ENCODE measurements at regions not wholly inside any gene's neighbourhood (a gene's known extent, or its start where the extent isn't known, plus 50 kb on each side); places are given as distances from the start of the nearest gene placed in this dataset.

- Histone ChIP-seq H3K36me3 (no peaks in the 10 kb centered on the region), H3K27ac (no peak overlapping the region), H3K9me3 (no peaks in the 10 kb centered on the region), H3K27me3 (no peaks in the 10 kb centered on the region), H3K4me3 (no peak overlapping the region), H3K4me1 (no peaks in the 10 kb centered on the region)
- no peak for TF ChIP-seq CTCF (IDR thresholded peaks at IDR 0.05)
- TF ChIP-seq POLR2A (IDR thresholded peaks at IDR 0.05): no peak
- TF ChIP-seq POLR2AphosphoS5 (IDR thresholded peaks at IDR 0.05): no peak
- DNase-seq (ENCODE audit: low spot score in 2 of 2): no peak
- intact Hi-C loops (cut with DNase I; ENCODE audit: low total_unique reads): no loop called here
Observed at GRCh38 chr2:220556658-220557057, 929.2 kb downstream of the SLC4A3 start.

- no peaks in the 10 kb centered on the region for H3K9me3 ChIP-seq
- H3K4me1 ChIP-seq: no peaks in the 10 kb centered on the region
- intact Hi-C loops (cut with DNase I; ENCODE audit: low total_unique reads): no loop called here
- no peak overlapping the region for H3K4me3 ChIP-seq
- no peak for DNase-seq (ENCODE audit: low spot score in 2 of 2)
- no peak overlapping the region for H3K27ac ChIP-seq
- H3K36me3 ChIP-seq: no peaks in the 10 kb centered on the region
- H3K27me3 ChIP-seq: no peaks in the 10 kb centered on the region
- TF ChIP-seq POLR2AphosphoS5 (IDR thresholded peaks at IDR 0.05) (no peak), CTCF (IDR thresholded peaks at IDR 0.05) (no peak), POLR2A (IDR thresholded peaks at IDR 0.05) (no peak)
Observed at GRCh38 chr2:220560192-220560591, 932.8 kb downstream of the SLC4A3 start.

GRCh38 chr2:220562375-220563140 is 935.1 kb downstream of the SLC4A3 start:
- Histone ChIP-seq H3K4me3 (no peak overlapping the region), H3K27ac (no peak overlapping the region), H3K27me3 (no peaks in the 10 kb centered on the region), H3K36me3 (no peaks in the 10 kb centered on the region), H3K9me3 (no peaks in the 10 kb centered on the region), H3K4me1 (no peaks in the 10 kb centered on the region)
- DNase-seq (ENCODE audit: low spot score in 2 of 2): no peak
- TF ChIP-seq POLR2AphosphoS5 (IDR thresholded peaks at IDR 0.05): no peak
- intact Hi-C loops (cut with DNase I; ENCODE audit: low total_unique reads): no loop called here

GRCh38 chr2:220568296-220568695 is 940.9 kb downstream of the SLC4A3 start:
- TF ChIP-seq POLR2AphosphoS5 (IDR thresholded peaks at IDR 0.05) (no peak), CTCF (IDR thresholded peaks at IDR 0.05) (no peak), POLR2A (IDR thresholded peaks at IDR 0.05) (no peak)

GRCh38 chr2:220569112-220569897 is 941.9 kb downstream of the SLC4A3 start:
- no peak for DNase-seq (ENCODE audit: low spot score in 2 of 2)
- Histone ChIP-seq H3K4me1 (no peaks in the 10 kb centered on the region), H3K4me3 (no peak overlapping the region), H3K27ac (no peak overlapping the region), H3K36me3 (no peaks in the 10 kb centered on the region), H3K9me3 (no peaks in the 10 kb centered on the region), H3K27me3 (no peaks in the 10 kb centered on the region)
- intact Hi-C loops (cut with DNase I; ENCODE audit: low total_unique reads): no loop called here
- no peak for TF ChIP-seq POLR2AphosphoS5 (IDR thresholded peaks at IDR 0.05)
- TF ChIP-seq POLR2A (IDR thresholded peaks at IDR 0.05): no peak
- no peak for TF ChIP-seq CTCF (IDR thresholded peaks at IDR 0.05)

More at GRCh38 chr2:220568296-220568695, 940.9 kb downstream of the SLC4A3 start:
- no peak overlapping the region for H3K27ac ChIP-seq
- no peaks in the 10 kb centered on the region for H3K36me3 ChIP-seq
- H3K4me3 ChIP-seq: no peak overlapping the region
- no peak for DNase-seq (ENCODE audit: low spot score in 2 of 2)
- no peaks in the 10 kb centered on the region for H3K9me3 ChIP-seq
- H3K4me1 ChIP-seq: no peaks in the 10 kb centered on the region
- no peaks in the 10 kb centered on the region for H3K27me3 ChIP-seq
- intact Hi-C loops (cut with DNase I; ENCODE audit: low total_unique reads): no loop called here

All from breast epithelium (tissue), 4 donors.